Head of caudate nucleus (tissue), 42 donors: ENCODE measurements at regions not wholly inside any gene's neighbourhood (a gene's known extent, or its start where the extent isn't known, plus 50 kb on each side); places are given as distances from the start of the nearest gene placed in this dataset.
A peak's percentile ranks its signal among the peaks of the same experiment; 100 is the strongest.

Experiments used
- DNase-seq, 42 donors: peaks; one replicate each; pipeline versions ENCODE4 v3.0.0 to v3.0.0-alpha.2; 2020 to 2021; ENCODE audit warnings: mixed read lengths in 7 of 42
- intact Hi-C: fragments of 100-400 bp; cut with DNase I; formaldehyde crosslinking; loops from one replicate; pipeline ENCODE4 v1.15.0; 2022

DNA sequence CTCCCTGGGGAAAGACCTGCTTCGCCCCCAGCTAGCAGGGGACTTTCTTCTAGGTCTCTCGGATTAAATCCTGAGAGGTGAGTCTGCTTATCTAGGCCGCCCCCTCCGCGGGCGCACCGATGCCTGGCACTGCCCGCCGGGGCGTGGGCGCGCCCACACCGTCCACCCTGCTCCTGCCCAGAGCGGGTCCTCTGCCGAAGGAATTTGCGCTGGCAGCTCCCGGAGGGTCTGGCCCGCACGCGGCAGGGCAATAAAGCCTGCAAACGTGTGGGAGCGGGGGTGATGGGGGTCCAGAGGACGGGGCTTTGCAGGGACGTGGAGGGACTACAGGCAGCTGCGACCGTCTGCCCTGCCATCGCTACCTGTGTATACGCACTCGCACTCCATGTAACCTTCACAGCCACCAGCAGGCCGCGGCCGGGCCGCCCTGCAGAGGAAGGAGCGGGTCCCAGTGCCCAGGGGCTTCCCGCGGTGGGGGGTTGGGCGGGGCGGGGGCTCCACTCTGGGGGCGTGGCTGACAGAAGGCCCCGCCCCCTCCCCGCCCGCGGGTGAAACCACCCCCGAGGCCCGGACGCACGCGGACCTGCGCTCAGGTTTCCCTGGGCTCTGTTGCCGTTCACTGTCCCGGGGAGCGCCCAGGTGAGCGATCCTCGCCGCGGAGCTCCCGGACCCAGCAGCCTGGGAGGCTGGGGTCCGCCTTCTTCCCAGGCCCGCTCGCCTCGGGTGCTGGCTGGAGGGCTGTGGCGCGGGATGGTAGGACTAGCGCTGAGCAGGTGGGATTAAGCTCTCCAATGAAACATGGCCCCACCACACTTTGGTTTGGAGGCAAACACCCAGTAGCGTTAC is 174.5 kb upstream of the HS6ST1 start:
- peak in 9 of 42 donors; percentile 1 to 22 (median 8) for DNase-seq
- intact Hi-C loops: no loop called here

DNA sequence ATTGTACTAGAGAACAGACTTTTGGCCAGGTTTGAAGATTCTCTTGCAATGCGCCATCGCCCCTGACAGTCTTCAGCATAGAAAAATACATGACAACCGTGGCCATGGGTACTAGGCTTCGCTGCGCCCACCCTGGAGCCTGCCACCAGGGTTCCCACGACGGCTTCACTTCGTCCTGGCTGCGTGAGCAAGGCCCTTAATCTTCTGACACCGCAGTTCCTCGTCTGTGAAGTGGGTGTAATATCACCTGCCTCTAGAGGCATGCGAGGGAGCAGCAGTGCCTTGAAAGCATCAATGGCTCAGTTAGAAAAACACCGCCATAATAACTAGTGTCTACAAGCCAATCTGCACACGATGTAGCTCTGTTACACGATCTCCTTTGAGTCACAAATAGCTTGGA is 175.2 kb upstream of the HS6ST1 start:
- intact Hi-C loops: no loop called here
- DNase-seq: peak in 5 of 42 donors; percentile 1 to 19 (median 9)

DNA sequence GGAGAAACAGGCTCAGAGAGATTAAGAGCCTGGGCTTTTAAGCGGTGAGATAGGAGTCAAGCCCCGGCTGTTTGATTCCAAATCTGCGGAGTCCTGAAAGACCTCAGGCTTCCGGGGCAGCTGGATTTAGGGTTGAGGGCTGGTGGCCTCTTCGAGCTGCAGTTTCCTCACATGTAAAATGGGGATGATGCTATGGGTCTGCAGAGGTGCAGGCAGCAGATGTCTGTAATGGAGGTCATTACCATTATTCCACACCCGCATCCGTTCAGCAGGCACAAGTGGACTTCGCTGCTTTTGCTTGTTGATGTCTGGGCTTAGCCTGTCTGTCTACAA is 175.6 kb upstream of the HS6ST1 start:
- peak in 6 of 42 donors; percentile 1 to 16 (median 12) for DNase-seq
- intact Hi-C loops: no loop called here

DNA sequence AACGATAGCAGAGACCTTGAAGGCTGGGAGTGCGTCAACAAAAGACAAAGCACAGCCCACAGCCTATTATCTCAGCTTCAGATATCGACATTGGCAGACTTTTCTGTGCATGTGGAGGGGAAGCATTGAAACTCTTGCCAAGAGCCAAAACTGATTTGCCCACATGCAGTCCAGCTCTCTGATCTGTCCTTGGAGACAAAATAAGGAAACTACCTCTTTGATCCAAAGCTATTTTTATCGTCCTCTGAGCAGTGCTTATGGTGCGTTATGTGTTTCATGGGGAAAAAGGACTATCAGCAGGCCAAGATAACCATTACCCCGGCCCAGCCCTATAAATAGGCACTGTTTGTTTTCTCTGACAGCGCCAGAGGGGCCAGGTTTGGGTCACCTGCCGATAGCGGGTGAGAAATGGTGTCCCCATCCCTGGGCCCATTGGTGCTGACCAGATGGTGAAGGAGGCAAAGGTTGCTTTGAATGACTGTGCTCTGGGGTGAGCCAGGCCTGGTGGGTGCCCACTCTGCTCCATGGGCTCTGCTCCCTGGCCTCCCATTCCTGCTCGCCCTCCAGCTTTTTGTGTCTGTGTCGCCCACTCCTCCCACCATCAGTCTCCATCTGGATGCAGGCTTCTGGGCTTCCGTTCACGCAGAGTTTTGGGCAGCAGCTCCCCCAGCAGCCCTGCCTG is 176.1 kb upstream of the HS6ST1 start:
- intact Hi-C loops: no loop called here
- DNase-seq: peak in 9 of 42 donors; percentile 4 to 31 (median 14)

DNA sequence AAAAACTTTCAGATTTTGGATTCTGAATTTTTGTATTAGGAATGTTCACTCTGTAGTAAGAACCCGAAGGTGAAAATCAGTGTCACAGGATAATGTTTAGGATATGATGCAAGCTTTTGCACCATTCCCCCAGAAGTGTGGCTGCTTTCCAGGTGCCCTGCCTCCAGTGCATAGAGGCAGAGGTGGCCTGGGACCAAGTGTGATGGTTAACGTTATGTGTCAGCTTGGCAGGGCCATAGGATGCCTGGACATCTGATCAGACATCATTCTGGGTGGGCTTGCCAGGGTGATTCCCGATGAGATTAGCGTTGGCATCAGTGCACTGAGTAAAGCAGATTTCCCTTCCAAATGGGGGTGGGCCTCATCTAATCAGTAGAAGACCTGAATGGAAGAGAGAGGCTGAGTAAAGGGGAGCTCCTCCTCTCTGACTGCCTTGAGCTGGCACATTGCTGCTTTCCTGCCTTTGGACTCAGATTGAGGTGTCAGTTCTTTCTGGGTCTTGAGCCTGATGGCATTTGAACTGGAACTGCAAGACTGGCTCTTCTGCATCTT is 177.4 kb upstream of the HS6ST1 start:
- intact Hi-C loops: no loop called here
- peak in 7 of 42 donors; percentile 2 to 24 (median 8) for DNase-seq

DNA sequence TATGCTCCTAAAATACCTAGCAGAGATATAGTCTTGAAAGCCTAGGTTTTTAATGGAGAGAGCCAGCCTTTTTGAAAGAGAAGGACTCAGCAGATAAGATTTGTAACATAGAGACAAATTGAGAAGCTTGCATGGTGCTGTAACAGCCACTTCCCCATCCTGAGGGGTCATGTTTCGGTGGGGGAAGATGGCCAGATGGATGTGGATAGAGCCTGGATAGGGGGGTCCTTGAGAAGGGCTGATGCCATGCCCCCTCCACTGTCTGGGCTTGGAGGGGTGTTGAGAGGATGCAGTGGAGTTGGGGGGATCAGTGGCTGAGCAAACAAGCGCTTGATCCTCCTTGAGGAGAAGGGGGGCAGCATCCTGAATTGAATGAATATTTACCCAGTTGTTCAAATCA is 178.0 kb upstream of the HS6ST1 start:
- intact Hi-C loops: no loop called here

DNA sequence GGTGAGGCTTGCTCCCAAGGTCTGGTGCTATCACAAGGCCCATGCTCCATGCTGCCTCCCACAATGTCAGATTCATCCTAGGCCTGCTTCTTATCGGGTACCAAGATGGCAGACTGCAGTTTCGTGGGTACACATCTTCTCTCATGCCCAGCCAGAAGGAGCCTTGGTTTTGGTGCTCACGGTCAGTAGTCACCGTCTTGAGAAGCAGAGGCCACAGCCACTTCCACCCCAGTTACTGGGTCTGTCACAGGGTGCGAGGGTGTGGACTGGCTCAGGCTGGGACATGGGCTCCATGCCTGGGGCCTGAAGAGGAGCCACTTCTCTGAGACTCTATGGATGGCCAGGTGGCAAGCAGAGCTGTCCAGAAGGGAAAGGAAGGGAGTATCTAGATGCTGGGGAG is 178.8 kb upstream of the HS6ST1 start:
- intact Hi-C loops: no loop called here
- DNase-seq: peak in 7 of 42 donors; percentile 3 to 24 (median 12)

More for the DNA sequence above, 178.0 kb upstream of the HS6ST1 start:
- DNase-seq: peak in 4 of 42 donors; percentile 6 to 12 (median 8)

DNA sequence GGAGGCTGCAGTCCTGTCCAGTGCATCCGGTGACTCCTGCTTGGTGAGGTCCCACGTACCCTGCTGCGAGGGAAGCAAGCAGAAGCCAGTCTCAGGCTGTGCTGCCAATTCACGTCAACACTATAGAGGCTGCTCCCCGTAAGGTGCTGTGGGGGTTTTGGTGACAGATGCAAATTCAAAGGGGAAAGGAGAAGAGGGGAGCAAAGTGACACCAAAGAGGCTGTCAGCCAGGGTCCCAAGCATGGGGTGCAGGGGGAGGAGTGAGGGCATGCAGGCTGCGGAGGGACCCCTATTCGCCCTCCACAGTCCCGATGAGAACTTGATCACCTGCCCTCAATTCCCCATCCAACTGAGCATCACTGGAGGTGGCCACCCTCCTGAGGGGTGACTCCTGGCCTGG is 179.4 kb upstream of the HS6ST1 start:
- intact Hi-C loops: no loop called here
- DNase-seq: peak in 7 of 42 donors; percentile 1 to 23 (median 11)

DNA sequence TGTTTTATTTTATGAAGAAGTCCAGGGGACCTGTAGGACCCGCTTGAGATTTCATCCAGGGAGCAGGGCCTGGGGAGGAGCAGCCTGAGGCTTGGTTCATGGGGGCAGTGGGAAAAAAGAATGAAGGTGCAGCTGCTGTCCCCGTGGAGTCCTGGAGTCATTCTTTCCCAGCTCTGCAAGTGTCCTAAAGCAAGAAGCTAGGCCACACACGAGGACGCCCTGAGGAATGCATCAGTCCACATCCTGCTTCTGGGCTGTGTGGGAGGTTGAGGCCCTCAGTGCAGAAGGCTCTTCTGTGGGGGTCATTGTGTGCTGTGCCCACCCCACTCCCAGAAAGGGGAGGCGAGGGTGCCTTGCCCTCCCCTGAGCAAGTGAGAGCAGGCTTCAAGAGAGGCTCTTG is 179.9 kb upstream of the HS6ST1 start:
- DNase-seq: peak in 7 of 42 donors; percentile 1 to 10 (median 7)
- intact Hi-C loops: no loop called here

DNA sequence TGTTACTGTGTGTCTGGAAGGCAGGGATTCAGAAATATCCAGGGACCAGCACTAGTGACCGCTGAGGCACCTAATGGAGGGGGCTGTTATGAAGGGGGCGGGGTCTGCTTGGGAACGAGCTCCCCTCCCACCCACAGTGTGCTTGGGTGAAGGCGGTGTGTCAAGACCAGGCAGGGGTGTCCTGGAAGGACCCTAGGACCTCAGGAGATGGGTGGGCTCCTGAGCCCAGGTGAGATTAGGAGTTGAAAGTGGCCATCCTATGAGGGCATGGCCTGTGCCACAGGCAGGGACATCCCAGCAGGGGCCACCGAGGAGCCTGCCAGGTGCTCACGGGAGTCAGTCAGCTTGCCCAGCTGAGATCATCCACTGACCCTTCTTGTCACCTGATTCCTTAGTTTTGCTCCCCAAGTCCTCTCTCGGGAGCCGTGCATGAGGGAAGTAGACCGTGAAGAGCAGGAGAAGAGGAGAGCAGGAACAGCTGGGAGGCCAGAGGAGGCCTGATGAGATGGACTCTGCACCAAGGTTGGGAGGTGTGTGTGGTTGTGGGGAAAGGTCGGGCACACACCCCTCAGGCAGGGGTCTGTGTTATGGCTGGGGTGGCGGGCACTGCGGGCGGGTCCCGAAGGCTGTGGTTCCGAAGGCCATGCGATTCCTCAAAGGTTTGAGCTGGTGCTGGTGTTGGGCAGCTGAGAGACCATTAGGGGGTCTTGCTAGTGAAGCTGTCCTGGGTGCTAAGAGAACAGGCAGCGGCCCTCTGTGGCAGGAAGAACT is 180.9 kb upstream of the HS6ST1 start:
- intact Hi-C loops: no loop called here
- peak in 7 of 42 donors; percentile 9 to 26 (median 16) for DNase-seq

DNA sequence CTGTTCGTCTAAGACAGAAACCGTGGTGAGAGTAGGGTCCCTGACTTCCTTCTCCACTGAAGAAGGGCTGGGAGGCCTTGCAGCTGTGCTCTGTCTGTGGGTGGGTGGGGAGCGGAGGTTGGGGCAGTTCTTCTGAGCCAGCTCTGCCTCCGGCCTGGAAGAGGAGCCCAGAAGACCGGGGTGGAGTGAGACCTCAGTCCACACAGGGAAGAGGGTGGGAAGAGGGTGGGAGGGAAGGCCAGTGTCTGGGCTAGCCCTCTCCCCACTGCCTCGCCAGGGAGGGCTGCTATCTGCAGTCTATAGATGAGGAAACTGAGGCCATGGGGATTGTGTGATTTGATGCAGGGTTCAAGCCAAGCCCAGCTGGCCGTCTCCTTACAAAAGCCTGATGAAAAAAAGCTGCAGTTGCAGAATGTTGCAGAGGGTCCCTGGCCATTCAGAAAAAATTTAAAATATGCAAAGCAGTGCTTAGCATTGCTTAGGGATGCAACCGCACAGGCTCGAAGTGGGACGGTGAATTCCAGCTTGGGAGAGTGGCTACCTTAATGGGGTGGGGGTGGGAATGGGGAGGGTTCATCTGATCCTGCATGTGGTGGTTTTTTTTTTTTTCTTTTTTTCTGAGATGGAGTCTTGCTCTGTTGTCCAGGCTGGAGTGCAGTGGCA is 181.6 kb upstream of the HS6ST1 start:
- DNase-seq: peak in 7 of 42 donors; percentile 0 to 15 (median 7)
- intact Hi-C loops: no loop called here

DNA sequence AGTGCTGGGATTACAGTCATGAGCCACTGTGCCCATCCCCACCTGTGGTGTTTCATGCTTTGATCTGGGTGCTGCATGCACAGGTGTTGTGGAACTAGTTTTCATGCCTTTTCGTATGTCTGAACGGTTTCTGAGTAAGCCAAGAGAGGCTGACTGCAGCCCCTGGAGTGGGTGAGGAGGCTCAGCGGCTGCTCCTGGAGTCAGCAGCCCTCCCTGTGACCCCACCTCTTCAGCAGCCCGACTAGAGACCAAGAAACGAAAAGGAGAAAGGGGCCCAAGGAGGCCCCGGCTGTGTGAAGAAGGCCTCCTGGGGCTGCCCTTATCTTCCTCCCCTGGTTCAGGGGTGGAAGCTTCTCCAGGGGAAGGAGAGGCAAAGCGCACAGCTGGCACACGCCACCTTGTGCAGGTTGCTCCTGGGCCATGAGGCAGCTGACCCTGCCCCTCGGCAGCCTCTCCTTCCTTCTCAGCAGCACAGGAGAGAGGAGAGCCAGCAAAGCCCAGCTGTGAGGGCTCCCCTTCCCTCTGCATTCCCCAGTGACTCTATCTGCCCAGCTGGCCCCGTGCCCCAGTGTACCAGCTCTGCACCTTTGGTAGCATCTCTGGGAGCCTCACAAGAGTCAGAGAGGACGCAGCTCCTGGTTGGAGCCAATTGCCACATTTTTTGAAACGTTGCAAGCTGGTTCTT is 182.5 kb upstream of the HS6ST1 start:
- peak in 9 of 42 donors; percentile 4 to 30 (median 14) for DNase-seq
- intact Hi-C loops: no loop called here

DNA sequence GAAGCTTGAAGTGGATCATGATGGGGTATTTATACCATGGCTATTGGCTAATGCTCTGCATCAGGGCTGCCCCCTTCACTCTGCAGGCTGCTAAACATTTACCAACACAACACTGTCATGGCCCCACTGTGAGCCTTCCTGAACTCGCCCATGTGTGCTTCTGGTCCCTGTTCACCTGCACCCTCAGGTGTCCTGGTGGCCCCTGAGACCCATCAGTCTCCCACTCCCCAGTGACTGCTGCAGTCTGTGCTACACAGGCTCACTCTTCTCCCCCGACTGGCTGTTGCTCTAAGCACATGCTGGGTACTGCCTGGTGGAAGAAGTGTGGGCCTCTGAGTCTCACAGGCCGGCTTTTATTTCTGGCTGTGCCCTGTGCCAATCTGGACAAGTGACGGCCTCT is 183.0 kb upstream of the HS6ST1 start:
- intact Hi-C loops: no loop called here
- DNase-seq: peak in 7 of 42 donors; percentile 1 to 34 (median 8)

DNA sequence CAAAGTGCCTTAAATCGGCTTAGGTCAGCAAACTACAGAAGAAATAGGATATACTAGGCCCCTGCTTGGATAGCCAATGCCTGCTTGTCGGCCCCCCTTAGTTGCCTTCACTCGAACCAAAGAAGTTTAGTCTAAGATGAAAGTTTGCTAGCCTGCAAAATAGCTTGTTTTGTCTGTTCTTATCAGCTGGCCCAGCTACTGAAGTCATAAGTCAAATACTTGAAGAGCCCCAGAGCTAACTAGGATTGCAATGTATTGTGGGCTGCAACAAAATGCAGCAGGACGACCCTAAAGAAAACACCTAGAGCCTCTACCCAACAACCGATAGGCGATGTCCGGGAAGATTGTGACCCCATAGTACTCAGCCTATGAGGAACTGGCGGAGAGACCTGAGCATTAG is 183.5 kb upstream of the HS6ST1 start:
- peak in 5 of 42 donors; percentile 1 to 9 (median 7) for DNase-seq
- intact Hi-C loops: no loop called here

DNA sequence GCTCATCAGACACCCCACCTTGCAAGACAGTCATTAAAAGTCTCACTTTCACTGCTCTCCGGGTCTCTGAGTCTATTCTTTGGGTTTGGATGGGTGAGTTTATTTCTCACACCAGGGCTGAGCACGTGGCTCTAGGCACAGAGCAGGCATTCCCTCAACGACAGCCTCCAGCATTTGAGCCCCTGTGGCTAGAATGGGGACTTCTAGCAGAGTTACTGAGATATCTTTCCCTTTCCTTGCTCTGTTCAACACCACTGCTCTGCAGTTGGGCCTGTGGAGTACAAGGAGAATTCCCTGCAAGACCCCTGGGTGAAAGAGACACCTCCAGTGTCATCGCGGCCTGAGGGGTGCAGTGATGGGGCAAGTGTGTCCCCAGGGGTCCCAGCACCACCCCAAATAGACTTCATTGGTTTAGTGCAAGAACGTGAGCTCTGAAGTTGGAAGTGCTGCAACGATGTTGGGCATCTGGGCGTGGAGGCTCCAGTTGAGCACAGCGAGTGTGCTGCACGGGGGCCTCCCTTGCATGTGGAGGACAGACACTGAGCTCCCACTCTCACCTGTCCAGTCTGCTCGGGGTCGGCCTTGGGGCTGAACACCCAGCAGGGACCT is 184.1 kb upstream of the HS6ST1 start:
- peak in 8 of 42 donors; percentile 2 to 31 (median 9) for DNase-seq
- intact Hi-C loops: no loop called here

DNA sequence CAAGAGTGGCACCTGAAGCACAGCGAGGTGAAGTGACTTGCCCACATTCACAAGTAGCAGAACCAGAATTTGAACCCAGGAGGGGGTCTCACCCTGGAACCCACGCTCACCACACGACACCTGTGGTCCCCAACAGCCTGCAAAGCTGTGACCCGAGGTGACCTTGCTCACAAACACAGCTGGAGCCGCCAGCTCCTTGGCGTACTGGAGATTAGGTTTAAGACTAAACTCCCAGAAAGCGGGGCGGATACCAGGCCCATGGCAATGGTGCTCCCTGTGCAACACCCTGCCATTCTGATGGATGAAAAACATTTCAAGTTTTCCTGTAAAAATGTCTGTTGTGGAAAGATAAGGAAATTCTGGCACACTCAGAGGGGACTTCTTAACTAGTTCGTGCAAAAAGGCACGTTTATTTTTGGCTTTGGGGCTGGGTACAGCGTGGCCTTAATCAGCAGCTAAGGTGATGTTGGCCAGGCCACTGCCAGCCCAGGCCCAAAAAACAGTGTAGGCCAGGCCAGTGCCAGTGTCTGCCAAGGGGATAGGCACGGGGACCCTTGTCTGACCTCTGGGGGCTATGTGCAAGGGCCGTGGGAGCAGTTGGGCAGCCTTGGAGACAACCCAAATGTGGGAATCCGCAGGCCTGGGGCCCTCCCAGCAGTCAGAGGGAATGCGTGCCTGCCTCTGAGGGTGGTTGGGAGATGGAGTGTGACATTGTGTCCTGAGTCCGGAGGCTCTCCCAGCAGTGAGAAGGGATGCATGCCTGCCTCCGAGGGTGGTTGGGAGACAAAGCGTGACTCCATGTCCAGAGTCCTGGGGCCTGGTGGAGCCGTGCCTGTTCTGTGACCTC is 185.0 kb upstream of the HS6ST1 start:
- peak in 7 of 42 donors; percentile 1 to 30 (median 20) for DNase-seq
- intact Hi-C loops: no loop called here
